ENCODE measurements at regions not wholly inside any gene's neighbourhood (a gene's known extent, or its start where the extent isn't known, plus 50 kb on each side); places are given as distances from the start of the nearest gene placed in this dataset.

DNA sequence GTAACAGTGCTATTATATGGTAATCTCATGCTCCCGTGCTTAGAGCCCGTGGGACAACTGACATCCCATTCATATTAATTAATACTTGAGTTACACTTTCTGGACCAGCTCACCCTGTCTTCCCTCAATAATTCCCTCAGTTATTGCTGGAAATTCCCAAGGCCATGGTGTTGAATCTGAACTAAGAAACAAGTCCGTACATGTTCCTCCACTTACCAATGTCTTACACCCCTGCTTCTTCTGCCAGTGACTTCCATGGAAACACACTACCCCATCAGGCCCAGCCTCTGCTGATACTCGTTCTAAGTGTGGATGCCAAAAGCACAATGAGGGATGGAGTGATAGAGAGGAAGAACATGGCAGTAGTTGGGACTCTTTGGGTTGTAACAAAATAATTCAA is 193.7 kb downstream of the RND3 start:
- no peaks in the 10 kb centered on the region for H3K27me3 Mint-ChIP-seq
- H3K4me3 Mint-ChIP-seq (ENCODE audit: low read depth), result no peak overlapping the region
- H3K4me1 Mint-ChIP-seq (ENCODE audit: low read depth), result peaks cover 12% of the 10 kb centered on the region
- H3K9me3 Mint-ChIP-seq (ENCODE audit: low read depth), result peaks cover 3% of the 10 kb centered on the region
- peaks cover 2% of the 10 kb centered on the region for H3K36me3 Mint-ChIP-seq (ENCODE audit: insufficient read depth)
- no peak for DNase-seq (ENCODE audit: low spot score, unreplicated experiment)
- no peak overlapping the region for H3K27ac Mint-ChIP-seq
- TF ChIP-seq, protein P1, sequence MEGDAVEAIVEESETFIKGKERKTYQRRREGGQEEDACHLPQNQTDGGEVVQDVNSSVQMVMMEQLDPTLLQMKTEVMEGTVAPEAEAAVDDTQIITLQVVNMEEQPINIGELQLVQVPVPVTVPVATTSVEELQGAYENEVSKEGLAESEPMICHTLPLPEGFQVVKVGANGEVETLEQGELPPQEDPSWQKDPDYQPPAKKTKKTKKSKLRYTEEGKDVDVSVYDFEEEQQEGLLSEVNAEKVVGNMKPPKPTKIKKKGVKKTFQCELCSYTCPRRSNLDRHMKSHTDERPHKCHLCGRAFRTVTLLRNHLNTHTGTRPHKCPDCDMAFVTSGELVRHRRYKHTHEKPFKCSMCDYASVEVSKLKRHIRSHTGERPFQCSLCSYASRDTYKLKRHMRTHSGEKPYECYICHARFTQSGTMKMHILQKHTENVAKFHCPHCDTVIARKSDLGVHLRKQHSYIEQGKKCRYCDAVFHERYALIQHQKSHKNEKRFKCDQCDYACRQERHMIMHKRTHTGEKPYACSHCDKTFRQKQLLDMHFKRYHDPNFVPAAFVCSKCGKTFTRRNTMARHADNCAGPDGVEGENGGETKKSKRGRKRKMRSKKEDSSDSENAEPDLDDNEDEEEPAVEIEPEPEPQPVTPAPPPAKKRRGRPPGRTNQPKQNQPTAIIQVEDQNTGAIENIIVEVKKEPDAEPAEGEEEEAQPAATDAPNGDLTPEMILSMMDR (IDR thresholded peaks at IDR 0.05; ENCODE audit: unreplicated experiment), result no peak

DNA sequence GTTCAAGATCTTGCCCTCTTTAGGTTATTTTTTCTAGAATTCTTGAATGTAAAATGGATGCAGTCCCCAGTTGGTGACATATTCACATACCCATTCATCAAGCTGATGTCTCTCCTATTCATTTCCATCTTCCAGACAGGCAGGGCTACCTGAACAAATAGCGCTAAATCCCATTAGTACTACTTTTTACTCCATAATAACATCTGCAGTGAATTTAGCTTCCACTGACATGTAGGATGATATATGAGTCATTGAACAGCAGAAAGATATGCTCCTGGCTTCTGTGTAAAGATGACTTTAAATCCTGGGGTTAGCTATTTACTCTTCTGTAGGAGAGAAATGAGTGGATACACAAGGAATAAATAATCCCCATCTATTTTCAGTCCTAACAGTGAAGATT is 194.7 kb downstream of the RND3 start:
- H3K4me1 Mint-ChIP-seq (ENCODE audit: low read depth), result peaks cover 12% of the 10 kb centered on the region
- TF ChIP-seq, protein P1 (IDR thresholded peaks at IDR 0.05; ENCODE audit: unreplicated experiment), result no peak
- no peaks in the 10 kb centered on the region for H3K27me3 Mint-ChIP-seq
- H3K36me3 Mint-ChIP-seq (ENCODE audit: insufficient read depth), result peaks cover 2% of the 10 kb centered on the region
- H3K4me3 Mint-ChIP-seq (ENCODE audit: low read depth), result no peak overlapping the region
- DNase-seq (ENCODE audit: low spot score, unreplicated experiment), result no peak
- no peak overlapping the region for H3K27ac Mint-ChIP-seq
- H3K9me3 Mint-ChIP-seq (ENCODE audit: low read depth), result peaks cover 3% of the 10 kb centered on the region

DNA sequence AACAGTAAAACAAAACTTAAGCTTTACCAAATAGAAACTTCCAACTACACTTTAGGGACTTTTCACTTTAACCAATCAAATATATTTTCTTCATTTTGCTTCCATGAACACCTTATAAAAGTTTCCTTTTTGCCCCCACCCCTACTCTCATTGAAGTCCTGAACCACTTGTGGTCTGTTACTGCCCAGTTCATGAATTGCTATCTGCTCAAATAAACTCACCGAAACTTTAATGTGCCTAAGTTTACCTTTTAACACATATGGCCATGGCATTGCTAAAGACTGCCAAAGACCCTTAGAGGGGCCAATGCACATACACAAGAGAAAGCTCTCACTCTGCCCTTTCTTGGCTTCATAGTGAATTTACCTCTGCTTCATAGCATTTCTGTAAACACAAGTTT is 195.3 kb downstream of the RND3 start:
- H3K4me3 Mint-ChIP-seq (ENCODE audit: low read depth), result no peak overlapping the region
- H3K36me3 Mint-ChIP-seq (ENCODE audit: insufficient read depth), result peaks cover 2% of the 10 kb centered on the region
- no peaks in the 10 kb centered on the region for H3K27me3 Mint-ChIP-seq
- H3K27ac Mint-ChIP-seq, result no peak overlapping the region
- peaks cover 9% of the 10 kb centered on the region for H3K4me1 Mint-ChIP-seq (ENCODE audit: low read depth)
- DNase-seq (ENCODE audit: low spot score, unreplicated experiment), result no peak
- peaks cover 3% of the 10 kb centered on the region for H3K9me3 Mint-ChIP-seq (ENCODE audit: low read depth)
- TF ChIP-seq, protein P1 (IDR thresholded peaks at IDR 0.05; ENCODE audit: unreplicated experiment), result no peak

DNA sequence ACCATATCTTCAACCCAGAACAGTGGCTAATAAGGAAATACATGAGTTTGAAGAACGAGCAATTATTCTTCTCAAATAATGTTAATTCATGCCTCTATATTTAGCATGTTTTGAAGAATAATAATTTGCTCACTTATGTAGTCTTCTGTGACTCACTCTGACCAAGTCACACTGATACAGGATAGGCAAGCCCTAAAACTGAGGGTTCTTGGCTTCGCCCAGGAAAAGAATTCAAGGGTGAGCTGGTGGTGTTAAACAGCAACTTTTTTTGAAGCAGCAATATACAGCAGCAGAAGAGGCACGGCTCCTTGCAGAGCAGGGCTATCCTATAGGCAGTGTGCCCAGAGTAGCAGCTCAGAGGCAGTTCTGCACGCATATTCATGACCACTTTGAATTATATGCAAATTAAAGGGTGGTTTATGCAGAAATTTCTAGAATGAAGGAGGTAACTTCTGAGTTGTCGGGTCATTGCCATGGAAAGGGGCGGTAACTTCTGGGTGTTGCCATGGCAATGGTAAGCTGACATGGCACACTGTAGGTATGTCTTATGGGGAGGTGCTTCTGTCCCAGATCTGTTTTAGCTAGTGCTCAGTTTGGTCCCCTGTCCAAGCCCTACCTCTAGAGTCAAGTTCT is 200.6 kb downstream of the RND3 start:
- no peak for DNase-seq (ENCODE audit: low spot score, unreplicated experiment)
- Mint-ChIP-seq H3K4me1 (ENCODE audit: low read depth) (no peaks in the 10 kb centered on the region), H3K27me3 (no peaks in the 10 kb centered on the region), H3K27ac (no peak overlapping the region), H3K9me3 (ENCODE audit: low read depth) (no peaks in the 10 kb centered on the region), H3K36me3 (ENCODE audit: insufficient read depth) (no peaks in the 10 kb centered on the region), H3K4me3 (ENCODE audit: low read depth) (no peak overlapping the region)
- TF ChIP-seq, protein P1 (IDR thresholded peaks at IDR 0.05; ENCODE audit: unreplicated experiment), result no peak

DNA sequence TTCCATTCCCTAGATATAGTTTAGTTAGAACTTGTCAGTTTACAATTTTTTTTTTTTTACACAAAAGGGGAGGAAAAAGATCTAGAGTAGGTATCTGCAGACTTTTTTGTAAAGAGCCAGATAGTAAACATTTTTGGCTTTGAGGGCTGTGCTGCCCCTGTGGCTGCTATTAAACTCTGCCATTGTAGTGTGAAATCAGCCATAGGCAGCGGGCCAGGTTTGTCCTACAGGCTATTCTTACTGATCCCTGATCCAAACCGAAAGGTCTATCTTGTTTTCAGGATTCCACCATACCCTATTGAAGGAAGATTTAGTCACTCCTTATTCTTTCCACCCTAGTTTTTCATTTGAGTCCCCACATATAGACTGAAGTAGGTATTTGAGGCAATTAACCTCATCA is 203.4 kb downstream of the RND3 start:
- H3K27ac Mint-ChIP-seq, result no peak overlapping the region
- H3K36me3 Mint-ChIP-seq (ENCODE audit: insufficient read depth), result no peaks in the 10 kb centered on the region
- no peaks in the 10 kb centered on the region for H3K27me3 Mint-ChIP-seq
- peaks cover 3% of the 10 kb centered on the region for H3K9me3 Mint-ChIP-seq (ENCODE audit: low read depth)
- TF ChIP-seq, protein P1 (IDR thresholded peaks at IDR 0.05; ENCODE audit: unreplicated experiment), result no peak
- no peaks in the 10 kb centered on the region for H3K4me1 Mint-ChIP-seq (ENCODE audit: low read depth)
- H3K4me3 Mint-ChIP-seq (ENCODE audit: low read depth), result no peak overlapping the region
- DNase-seq (ENCODE audit: low spot score, unreplicated experiment), result no peak
